CD4-positive, alpha-beta T cell (primary cell): ENCODE measurements at regions not wholly inside any gene's neighbourhood (a gene's known extent, or its start where the extent isn't known, plus 50 kb on each side); places are given as distances from the start of the nearest gene placed in this dataset.

Source experiments
- ATAC-seq: fragments of 200-7000 bp; cut with Tn5 transposase; one replicate; pipeline ENCODE4 v1.10.0; 2022; ENCODE audit warnings: mild to moderate bottlenecking; ENCODE audit not compliant: poor library complexity
- CTCF ChIA-PET: fragments of 350-600 bp; sonication (Branson Sonifier 250); formaldehyde crosslinking; loops from one replicate; lab custom pipeline; 2021; ENCODE audit warnings: antibody characterized with exemption, inconsistent platforms; lab: Charles Lee
- POLR2A ChIA-PET: fragments of 350-600 bp; sonication (Branson Sonifier 250); formaldehyde crosslinking; loops from one replicate; lab custom pipeline; 2021; ENCODE audit warnings: antibody characterized with exemption, inconsistent platforms; lab: Charles Lee
- DNase-seq, 14 experiments: peaks; one replicate each; pipeline ENCODE4 v3.0.0-alpha.2; 2013 to 2020; ENCODE audit warnings: mixed read lengths in 2 of 14
- H3K27ac ChIP-seq, 2 donors: one replicate each; pipeline versions ENCODE4 v1.5.1 to v1.7.0; 2013; ENCODE audit warnings: low read length in 2 of 2, low read depth in 1 of 2, mild to moderate bottlenecking in 1 of 2
- H3K27me3 ChIP-seq, 2 experiments: 1 replicate in 1 of 2; 2 replicates in 1 of 2; pipeline versions ENCODE4 v1.6.1 to v1.7.0; 2013; ENCODE audit warnings: low read length in 2 of 2, control low read depth in 1 of 2, mild to moderate bottlenecking in 1 of 2, moderate library complexity in 1 of 2; ENCODE audit not compliant: insufficient read depth in 2 of 2, control insufficient read depth in 1 of 2
- H3K36me3 ChIP-seq: one replicate; pipeline ENCODE4 v1.6.1; 2013; ENCODE audit warnings: low read length, control low read depth; ENCODE audit not compliant: insufficient read depth
- H3K4me1 ChIP-seq: one replicate; pipeline ENCODE4 v1.6.1; 2013; ENCODE audit warnings: low read length, control low read depth; ENCODE audit not compliant: insufficient read depth
- H3K4me3 ChIP-seq: one replicate; pipeline ENCODE4 v1.5.1; 2013; ENCODE audit warnings: mild to moderate bottlenecking, low read length, moderate library complexity
- H3K9me3 ChIP-seq, 2 experiments: 1 replicate in 1 of 2; 2 replicates in 1 of 2; pipeline versions ENCODE4 v1.6.1 to v1.7.0; 2013; ENCODE audit warnings: low read length in 2 of 2, mild to moderate bottlenecking in 2 of 2, control low read depth in 1 of 2, moderate library complexity in 1 of 2; ENCODE audit not compliant: control insufficient read depth in 1 of 2, insufficient read depth in 1 of 2
- H3K27ac Mint-ChIP-seq: one replicate; pipeline ENCODE4 v1.8.0; 2020; ENCODE audit warnings: mixed read lengths
- H3K27me3 Mint-ChIP-seq: one replicate; pipeline ENCODE4 v1.8.0; 2021; ENCODE audit warnings: mixed read lengths
- H3K36me3 Mint-ChIP-seq: one replicate; pipeline ENCODE4 v1.8.0; 2021; ENCODE audit warnings: low read depth, mixed read lengths
- H3K4me1 Mint-ChIP-seq: one replicate; pipeline ENCODE4 v1.8.0; 2021; ENCODE audit warnings: low read depth, mixed read lengths
- H3K4me3 Mint-ChIP-seq: one replicate; pipeline ENCODE4 v1.8.0; 2020; ENCODE audit warnings: mild to moderate bottlenecking, mixed read lengths
- H3K9me3 Mint-ChIP-seq: one replicate; pipeline ENCODE4 v1.8.0; 2020; ENCODE audit warnings: mixed read lengths
- intact Hi-C, 2 experiments: fragments of 100-400 bp; cut with DNase I in 1 of 2; cut with micrococcal nuclease in 1 of 2; formaldehyde crosslinking; loops; one replicate each; pipeline versions ENCODE4 v1.15.1 to v1.9.0; 2023 to 2025; cut with DNase I, micrococcal nuclease
- TF ChIP-seq, protein P1 (sequence below): fragments of 200-600 bp; IDR thresholded peaks from one replicate; pipeline ENCODE4 v1.8.0; 2022; ENCODE audit warnings: antibody characterized with exemption, mild to moderate bottlenecking

DNA sequence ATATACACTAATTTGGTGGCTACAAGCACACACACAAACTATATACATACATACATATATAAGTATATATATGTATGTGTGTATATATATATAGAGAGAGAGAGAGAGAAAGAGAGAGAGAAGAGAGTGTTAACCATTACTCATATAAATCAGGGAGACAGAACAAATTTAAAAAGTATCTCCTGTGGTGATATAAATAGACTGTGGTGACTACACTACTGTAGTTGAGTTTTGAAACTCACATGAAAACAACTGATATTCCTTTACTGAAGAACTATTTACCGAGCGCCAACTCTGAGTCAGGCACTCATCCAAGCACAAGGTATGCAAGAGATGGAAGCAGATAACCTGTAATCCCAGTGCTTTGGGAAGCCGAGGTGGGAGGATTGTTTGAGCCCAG lies 67.3 kb upstream of the ANO6 start:
- Histone ChIP-seq H3K36me3 (no peaks in the 10 kb centered on the region), H3K4me1 (no peaks in the 10 kb centered on the region), H3K27ac (no peak overlapping the region), H3K27me3 (peaks cover 0 to 3% of the 10 kb centered on the region in 2 experiments), H3K4me3 (no peak overlapping the region), H3K9me3 (peaks cover 6 to 14% of the 10 kb centered on the region in 2 experiments)
- ChIA-PET POLR2A (no interaction called here), CTCF (no interaction called here)
- Mint-ChIP-seq H3K36me3 (no peaks in the 10 kb centered on the region), H3K27ac (no peak overlapping the region), H3K9me3 (peaks cover 11% of the 10 kb centered on the region), H3K27me3 (peaks cover 5% of the 10 kb centered on the region), H3K4me3 (no peak overlapping the region), H3K4me1 (no peaks in the 10 kb centered on the region)
- TF ChIP-seq, protein P1, sequence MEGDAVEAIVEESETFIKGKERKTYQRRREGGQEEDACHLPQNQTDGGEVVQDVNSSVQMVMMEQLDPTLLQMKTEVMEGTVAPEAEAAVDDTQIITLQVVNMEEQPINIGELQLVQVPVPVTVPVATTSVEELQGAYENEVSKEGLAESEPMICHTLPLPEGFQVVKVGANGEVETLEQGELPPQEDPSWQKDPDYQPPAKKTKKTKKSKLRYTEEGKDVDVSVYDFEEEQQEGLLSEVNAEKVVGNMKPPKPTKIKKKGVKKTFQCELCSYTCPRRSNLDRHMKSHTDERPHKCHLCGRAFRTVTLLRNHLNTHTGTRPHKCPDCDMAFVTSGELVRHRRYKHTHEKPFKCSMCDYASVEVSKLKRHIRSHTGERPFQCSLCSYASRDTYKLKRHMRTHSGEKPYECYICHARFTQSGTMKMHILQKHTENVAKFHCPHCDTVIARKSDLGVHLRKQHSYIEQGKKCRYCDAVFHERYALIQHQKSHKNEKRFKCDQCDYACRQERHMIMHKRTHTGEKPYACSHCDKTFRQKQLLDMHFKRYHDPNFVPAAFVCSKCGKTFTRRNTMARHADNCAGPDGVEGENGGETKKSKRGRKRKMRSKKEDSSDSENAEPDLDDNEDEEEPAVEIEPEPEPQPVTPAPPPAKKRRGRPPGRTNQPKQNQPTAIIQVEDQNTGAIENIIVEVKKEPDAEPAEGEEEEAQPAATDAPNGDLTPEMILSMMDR = no peak
- intact Hi-C loops = no loop called here
- no peak for DNase-seq
- ATAC-seq = no peak

DNA sequence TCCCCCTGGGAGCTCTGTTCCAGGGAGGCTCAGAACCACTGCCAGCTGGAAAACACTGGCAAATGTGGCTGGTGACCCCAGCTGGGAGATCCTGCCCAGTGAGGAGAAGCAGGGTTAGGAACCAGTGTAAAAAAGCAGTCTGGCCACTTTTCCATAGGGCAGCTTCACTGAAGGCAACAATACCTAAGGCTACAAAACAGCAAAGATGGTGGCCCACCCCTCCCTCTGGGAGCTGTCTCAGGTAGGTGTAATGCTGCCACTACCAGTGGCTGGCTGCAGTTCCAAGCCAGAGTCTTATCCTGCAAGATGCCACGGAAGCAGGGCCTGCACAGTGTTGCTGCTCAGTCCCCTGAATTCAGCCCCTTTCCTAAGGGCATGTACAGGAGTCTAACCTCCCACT lies 50.6 kb upstream of the ANO6 start:
- Histone ChIP-seq H3K9me3 (peaks cover 0 to 9% of the 10 kb centered on the region in 2 experiments), H3K27ac (no peak overlapping the region), H3K27me3 (peaks cover 8 to 9% of the 10 kb centered on the region in 2 experiments), H3K4me1 (no peaks in the 10 kb centered on the region), H3K36me3 (no peaks in the 10 kb centered on the region), H3K4me3 (no peak overlapping the region)
- ATAC-seq (no peak), DNase-seq (no peak)
- H3K36me3 Mint-ChIP-seq = no peaks in the 10 kb centered on the region
- intact Hi-C loops = no loop called here
- TF ChIP-seq, protein P1 = no peak
- peaks cover 21% of the 10 kb centered on the region for H3K27me3 Mint-ChIP-seq
- POLR2A ChIA-PET = no interaction called here
- CTCF ChIA-PET = no interaction called here
- H3K4me3 Mint-ChIP-seq = no peak overlapping the region
- no peaks in the 10 kb centered on the region for H3K4me1 Mint-ChIP-seq
- H3K9me3 Mint-ChIP-seq = peaks cover 8% of the 10 kb centered on the region
- no peak overlapping the region for H3K27ac Mint-ChIP-seq

DNA sequence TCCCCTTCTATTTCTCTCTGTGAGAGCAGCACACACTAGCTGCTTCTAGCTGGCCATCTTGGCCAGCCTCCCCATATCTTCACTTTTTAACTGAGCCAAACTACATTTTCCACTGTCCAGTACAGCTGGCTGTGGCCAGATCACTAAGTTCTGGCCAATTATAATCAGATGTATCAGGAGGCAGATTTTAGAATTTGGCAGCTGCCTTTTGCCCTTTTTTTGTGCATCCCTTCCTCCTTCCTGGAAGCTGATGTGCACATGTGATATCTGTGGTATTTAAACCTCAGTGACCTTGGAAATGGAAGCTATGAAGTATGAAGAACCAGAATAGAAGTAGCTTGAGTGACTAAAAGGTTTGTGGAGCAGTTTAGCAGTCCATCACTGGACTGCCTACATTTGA lies 49.8 kb upstream of the ANO6 start:
- Histone ChIP-seq H3K27me3 (peaks cover 8 to 9% of the 10 kb centered on the region in 2 experiments), H3K36me3 (no peaks in the 10 kb centered on the region), H3K27ac (no peak overlapping the region), H3K9me3 (peaks cover 0 to 9% of the 10 kb centered on the region in 2 experiments), H3K4me1 (no peaks in the 10 kb centered on the region), H3K4me3 (no peak overlapping the region)
- POLR2A ChIA-PET = no interaction called here
- Mint-ChIP-seq H3K4me3 (no peak overlapping the region), H3K4me1 (no peaks in the 10 kb centered on the region), H3K27ac (no peak overlapping the region), H3K27me3 (peaks cover 21% of the 10 kb centered on the region), H3K36me3 (no peaks in the 10 kb centered on the region), H3K9me3 (peaks cover 8% of the 10 kb centered on the region)
- DNase-seq = no peak
- CTCF ChIA-PET = no interaction called here
- no peak for ATAC-seq
- TF ChIP-seq, protein P1 = no peak
- intact Hi-C loops = no loop called here
